22Rv1 (cell line): ENCODE measurements at regions not wholly inside any gene's neighbourhood (a gene's known extent, or its start where the extent isn't known, plus 50 kb on each side); places are given as distances from the start of the nearest gene placed in this dataset.

ENCODE experiments used
- CTCF ChIP-seq: fragments of 450-650 bp; IDR thresholded peaks from 2 replicates; pipeline ENCODE4 v1.5.1; 2017; ENCODE audit warnings: mild to moderate bottlenecking
- ZFX ChIP-seq: fragments of 450-650 bp; IDR thresholded peaks from 2 replicates; pipeline ENCODE4 v1.6.1; 2017; ENCODE audit warnings: antibody characterized with exemption, borderline replicate concordance

DNA sequence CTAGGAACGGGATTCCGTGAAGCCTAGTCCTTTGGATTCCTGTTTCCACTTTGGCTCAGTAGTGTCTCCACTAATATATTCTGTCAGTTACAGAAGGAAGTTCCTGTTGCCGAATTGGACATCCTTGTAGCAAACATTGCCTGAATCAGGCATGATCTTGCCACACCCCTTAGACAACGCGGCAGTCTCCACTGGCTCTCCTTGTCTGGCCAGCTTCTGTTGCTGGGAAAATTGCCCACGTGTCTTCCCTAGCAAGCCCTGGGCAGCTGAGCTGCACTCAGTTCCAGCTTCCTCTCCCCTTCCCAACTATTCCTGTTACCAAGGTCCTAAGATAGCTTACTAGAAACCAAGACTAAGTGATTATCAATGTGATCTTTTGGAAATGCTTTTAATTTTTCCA, 316.6 kb upstream of the RIOK2 start:
- TF ChIP-seq CTCF (no peak), ZFX (no peak)
